HL-60/S4 (cell line): ENCODE measurements at regions not wholly inside any gene's neighbourhood (a gene's known extent, or its start where the extent isn't known, plus 50 kb on each side); places are given as distances from the start of the nearest gene placed in this dataset.

Experiments used
- in situ Hi-C: fragments of 300-500 bp; cut with MboI; formaldehyde crosslinking; loops from 2 replicates; pipeline ENCODE4 v1.14.3; 2022; ENCODE audit warnings: low sequenced_read_pairs

GRCh38 chr9:88730780-88731179 is 195.8 kb downstream of the NXNL2 start:
- in situ Hi-C loops = no loop called here

DNA sequence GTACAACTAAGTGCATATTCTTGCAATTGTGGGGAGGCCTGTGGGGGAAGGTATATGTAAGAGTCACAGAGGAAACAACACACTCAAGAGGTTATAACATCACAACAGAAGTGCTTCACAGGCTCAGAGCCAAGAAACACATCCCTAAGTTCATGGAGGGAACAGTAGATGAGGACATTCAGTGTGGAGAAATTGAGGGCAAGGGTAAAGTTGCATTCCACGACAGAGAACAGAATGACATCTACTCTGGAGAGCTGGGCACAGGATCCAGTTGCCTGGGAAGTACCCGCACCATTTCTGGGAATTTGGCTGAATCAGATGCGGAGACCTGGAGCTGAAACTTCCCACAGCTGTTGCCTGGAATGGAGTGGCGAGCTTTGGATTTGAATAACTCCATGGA is 197.2 kb downstream of the NXNL2 start:
- in situ Hi-C loops = no loop called here

DNA sequence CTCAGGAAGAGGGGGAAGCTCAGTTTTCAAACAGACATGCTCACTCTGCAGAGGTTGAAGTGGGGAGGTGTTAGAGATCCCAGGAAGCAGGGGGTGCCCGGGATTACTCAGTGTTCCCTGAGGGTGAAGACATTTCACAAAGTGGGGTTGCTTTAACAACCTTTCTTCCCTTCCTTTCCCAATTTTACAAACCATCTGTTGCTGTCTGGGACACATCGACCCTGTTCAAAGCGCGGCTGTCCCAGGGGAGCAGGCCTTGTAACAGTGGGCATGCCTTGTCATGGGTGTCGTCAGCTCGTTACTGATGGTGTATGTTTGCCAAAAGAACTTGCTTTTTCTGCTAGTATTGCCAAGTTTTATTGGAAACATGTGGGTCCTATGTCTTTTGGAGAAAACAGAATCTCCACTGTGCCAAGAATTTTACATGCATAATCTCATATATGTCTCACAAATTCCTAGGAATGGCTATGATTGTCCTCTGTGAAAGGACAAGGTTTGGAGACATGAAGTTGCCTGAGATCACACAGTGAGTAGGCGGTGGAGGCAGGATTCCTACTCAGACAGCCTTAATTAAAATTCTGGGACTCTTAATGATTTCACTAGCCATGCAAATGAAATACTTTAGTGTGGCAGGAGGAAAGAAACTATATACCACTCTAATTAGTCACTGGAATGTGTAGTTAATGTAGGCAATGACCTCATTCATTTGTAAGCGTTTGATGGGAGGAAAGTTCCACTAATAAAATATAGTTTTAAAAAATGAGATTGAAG is 198.9 kb downstream of the NXNL2 start:
- in situ Hi-C loops = no loop called here

- in situ Hi-C loops = no loop called here
Observed at GRCh38 chr9:88734527-88734926, 199.5 kb downstream of the NXNL2 start.

GRCh38 chr9:88736136-88736637 is 201.2 kb downstream of the NXNL2 start:
- in situ Hi-C loops = no loop called here

GRCh38 chr9:88737031-88737430 is 202.1 kb downstream of the NXNL2 start:
- in situ Hi-C loops = no loop called here

- in situ Hi-C loops = no loop called here
Observed at GRCh38 chr9:88737876-88738275, 202.9 kb downstream of the NXNL2 start.

GRCh38 chr9:88738709-88739108 is 203.7 kb downstream of the NXNL2 start:
- in situ Hi-C loops = no loop called here

DNA sequence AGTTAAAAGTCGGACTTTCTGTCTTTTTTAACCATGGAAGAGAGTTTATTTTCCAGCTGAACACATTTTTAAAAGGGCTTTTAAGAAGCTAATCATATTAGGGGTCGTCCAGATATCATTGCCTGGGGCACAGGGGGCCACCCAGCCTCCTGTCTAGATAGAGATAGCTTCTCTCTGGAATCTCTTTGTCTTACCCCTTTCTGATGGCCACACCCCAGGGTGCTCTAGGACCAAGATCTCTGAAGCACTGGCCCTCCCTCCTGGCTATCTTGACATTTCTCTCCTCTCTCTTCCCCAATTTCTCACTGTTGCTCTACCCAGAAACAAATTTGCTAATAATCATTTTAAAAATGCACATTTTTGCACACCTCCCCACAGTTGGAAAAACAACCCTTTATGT is 204.4 kb downstream of the NXNL2 start:
- in situ Hi-C loops = no loop called here

- in situ Hi-C loops = no loop called here
Observed at GRCh38 chr9:88740844-88741243, 205.9 kb downstream of the NXNL2 start.

GRCh38 chr9:88741335-88741734 is 206.4 kb downstream of the NXNL2 start:
- in situ Hi-C loops = no loop called here

DNA sequence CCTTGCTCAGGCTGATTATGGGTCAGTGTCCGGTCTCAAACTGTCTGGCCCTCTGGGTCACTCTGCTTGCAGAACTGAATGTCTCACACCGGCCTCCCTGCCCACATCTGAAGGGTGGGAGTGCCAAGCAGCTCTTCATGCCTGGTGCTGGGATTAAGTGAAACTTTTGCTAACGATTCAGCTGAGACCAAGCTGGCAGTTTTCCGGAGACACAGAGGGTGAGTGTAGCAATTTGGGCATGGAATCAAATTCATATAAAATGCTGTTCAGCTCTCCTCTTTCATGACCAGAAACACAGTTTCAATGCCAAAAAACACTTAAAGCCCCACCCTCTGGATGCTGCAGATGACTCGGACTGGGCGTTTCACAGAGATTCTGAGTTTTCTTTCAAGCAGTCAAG is 207.5 kb downstream of the NXNL2 start:
- in situ Hi-C loops = no loop called here

DNA sequence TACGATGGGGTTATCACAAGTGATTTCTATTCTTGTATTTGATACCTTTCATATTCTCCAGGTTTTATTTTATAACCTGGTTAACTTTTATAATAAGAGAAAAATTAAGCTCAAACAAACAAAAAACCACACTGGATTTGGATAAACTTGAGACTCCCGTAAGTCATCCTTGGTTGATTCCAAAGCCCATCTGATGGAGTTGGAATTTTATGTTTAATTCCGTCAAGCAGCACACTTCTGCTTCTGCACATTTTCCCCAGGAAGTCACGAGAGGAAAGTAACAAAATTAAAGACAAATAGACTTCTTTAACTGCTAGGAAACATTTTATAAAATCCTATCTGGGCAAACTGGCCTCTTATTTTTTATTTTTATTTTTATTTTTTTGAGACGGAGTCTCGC is 207.9 kb downstream of the NXNL2 start:
- in situ Hi-C loops = no loop called here

DNA sequence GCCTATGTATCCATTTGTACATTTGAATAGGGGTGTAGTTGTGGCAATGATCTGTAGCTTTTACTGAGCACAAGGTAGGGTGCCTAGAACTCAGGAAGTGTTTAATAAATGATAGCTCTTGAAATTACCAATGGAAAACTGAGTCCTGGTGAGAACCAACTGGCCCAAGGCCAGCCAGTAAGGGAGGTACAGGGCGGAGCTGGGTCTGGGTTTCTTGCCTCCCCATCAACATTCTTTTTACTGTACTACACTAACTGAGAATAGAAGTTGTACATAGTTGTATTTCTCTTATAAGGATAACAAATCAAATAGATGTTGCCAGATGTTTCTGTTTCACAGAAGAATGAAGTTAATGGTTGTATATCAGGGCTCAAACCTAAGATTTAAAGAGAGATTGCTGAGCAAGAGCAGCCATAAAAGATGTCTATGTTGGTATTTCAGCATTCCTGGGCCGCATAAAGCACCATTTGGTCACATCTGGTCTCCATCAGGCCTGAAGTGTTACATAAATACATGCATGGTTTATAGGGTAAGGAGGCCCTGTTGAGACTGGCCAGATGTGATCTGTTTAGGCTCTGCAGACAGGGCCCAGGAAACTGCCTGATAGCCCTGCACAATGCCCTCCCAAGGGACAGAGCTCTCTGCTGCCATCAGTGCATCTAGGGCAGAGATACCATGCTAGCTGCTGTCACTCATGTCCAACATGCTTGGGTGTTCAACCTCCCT is 210.5 kb downstream of the NXNL2 start:
- in situ Hi-C loops = no loop called here

GRCh38 chr9:88746029-88746742 is 211.2 kb downstream of the NXNL2 start:
- in situ Hi-C loops = no loop called here

DNA sequence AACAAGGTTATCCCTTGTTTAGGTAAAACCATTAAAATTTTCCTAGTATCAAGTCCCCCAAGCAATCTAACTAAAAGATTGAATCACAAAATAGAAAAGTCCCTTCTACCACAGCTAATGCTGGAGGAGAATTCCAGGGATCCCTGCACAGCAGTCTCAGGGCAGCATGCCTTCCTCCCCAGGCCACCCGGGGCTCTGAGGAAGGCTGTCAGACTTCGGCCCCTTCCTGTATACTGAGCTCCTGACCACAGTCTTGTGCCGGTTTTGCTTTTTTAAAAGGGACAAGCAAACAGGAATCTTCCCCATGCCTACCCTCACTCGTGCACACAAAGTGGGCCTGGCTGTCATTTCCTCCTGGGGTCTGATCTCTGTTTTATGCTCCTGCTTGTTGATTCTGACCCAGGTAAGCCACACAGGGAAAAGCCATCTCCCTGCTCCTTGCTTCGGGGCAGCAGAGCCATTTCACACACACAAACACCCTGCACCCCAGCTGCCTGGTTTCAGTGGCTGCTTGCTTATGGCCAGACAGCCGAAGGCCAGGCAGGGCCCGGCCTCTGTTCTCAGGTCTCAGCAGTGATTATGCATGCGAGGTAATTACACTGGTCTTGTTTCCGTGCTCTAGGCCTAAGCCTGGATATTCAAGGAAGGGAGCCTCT is 211.9 kb downstream of the NXNL2 start:
- in situ Hi-C loops = no loop called here

GRCh38 chr9:88747768-88748167 is 212.8 kb downstream of the NXNL2 start:
- in situ Hi-C loops = no loop called here

DNA sequence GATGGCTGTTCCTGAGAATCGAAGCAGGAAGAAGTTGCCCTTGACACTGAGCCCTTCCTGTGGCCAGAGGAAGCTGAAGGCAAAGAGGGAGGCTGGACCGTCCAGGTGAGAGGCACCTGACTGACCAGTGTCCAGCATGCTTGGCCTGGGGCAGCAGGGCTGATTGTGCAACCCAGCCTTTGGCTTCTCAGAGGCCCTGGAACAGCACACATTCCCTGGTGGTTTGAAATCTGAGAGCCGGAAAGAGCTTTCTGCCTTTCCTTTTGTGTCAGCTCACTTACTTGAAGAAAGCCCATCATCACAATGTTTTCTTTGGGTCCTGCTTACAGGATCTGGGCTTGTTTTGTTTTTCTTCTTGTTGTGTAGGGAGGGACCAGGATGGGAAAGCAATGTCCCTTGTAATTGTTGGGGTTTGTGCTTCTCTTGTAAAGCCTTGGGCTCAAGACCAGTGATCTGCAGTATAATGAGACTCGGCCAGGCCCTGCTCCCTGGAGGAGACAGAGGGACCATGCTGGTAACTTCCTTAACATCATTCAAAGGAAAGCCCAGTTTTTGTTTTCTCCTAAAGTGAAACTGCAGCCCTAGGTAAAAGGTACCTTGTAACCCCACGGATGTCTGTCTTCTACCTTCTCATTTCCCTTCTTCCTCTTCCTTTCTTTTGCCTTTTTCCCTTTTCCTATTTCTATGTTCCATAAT is 213.7 kb downstream of the NXNL2 start:
- in situ Hi-C loops = no loop called here

DNA sequence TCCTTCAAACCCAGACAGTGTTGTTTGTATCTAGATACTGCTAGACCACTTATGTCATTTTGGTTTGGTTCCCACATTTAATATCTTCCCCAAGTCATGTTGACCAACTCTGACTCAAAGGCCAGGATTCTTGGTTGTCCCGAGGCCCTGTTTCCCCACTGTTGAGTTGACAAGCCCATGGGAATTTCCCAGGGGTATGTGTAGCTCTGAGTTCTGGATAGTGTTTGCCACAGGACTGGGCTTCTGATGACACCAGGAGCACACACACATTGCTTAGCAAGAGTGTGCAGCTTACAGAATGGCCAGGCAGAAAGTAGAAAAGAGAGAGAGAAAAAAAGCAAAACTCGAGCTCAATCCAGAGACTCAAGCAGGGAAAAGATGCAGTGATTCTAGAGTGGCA is 214.4 kb downstream of the NXNL2 start:
- in situ Hi-C loops = no loop called here

- in situ Hi-C loops = no loop called here
Observed at GRCh38 chr9:88750832-88751360, 215.9 kb downstream of the NXNL2 start.
